HEK293 (cell line): ENCODE measurements at regions not wholly inside any gene's neighbourhood (a gene's known extent, or its start where the extent isn't known, plus 50 kb on each side); places are given as distances from the start of the nearest gene placed in this dataset.

Experiments
- BCL11A ChIP-seq: fragments of 450-650 bp; formaldehyde crosslinking; IDR thresholded peaks from 2 replicates; pipeline ENCODE4 v1.5.1; 2016; ENCODE audit warnings: low read depth, missing biosample characterization, missing genetic modification characterization
- CTCF ChIP-seq: fragments of 450-650 bp; formaldehyde crosslinking; IDR thresholded peaks from 2 replicates; pipeline ENCODE4 v1.5.1; 2016; ENCODE audit warnings: missing biosample characterization, missing genetic modification characterization
- GLI4 ChIP-seq: fragments of 450-650 bp; formaldehyde crosslinking; IDR thresholded peaks from 2 replicates; pipeline ENCODE4 v1.5.1; 2016; ENCODE audit warnings: missing biosample characterization, missing genetic modification characterization
- HOXD13 ChIP-seq: sonication (generic); formaldehyde crosslinking; IDR thresholded peaks from 2 replicates; pipeline ENCODE4 v1.8.0; 2022; ENCODE audit warnings: missing genetic modification reagents, borderline replicate concordance
- OVOL3 ChIP-seq: fragments of 450-650 bp; formaldehyde crosslinking; IDR thresholded peaks from 2 replicates; pipeline ENCODE4 v1.5.1; 2016; ENCODE audit warnings: missing biosample characterization, missing genetic modification characterization
- PRDM1 ChIP-seq: fragments of 450-650 bp; formaldehyde crosslinking; IDR thresholded peaks from 2 replicates; pipeline ENCODE4; 2016; ENCODE audit warnings: missing biosample characterization, missing genetic modification characterization
- PRDM10 ChIP-seq: fragments of 450-650 bp; formaldehyde crosslinking; IDR thresholded peaks from 2 replicates; pipeline ENCODE4 v1.5.1; 2016; ENCODE audit warnings: missing biosample characterization, missing genetic modification characterization
- ZBTB21 ChIP-seq: fragments of 450-650 bp; formaldehyde crosslinking; IDR thresholded peaks from 2 replicates; pipeline ENCODE4 v1.5.1; 2017; ENCODE audit warnings: missing biosample characterization, missing genetic modification characterization
- ZNF114 ChIP-seq: fragments of 450-650 bp; formaldehyde crosslinking; IDR thresholded peaks from 2 replicates; pipeline ENCODE4 v1.5.0; 2017; ENCODE audit warnings: missing biosample characterization, missing genetic modification characterization
- ZNF121 ChIP-seq: fragments of 450-650 bp; formaldehyde crosslinking; IDR thresholded peaks from 2 replicates; pipeline ENCODE4 v1.5.1; 2016; ENCODE audit warnings: missing biosample characterization, missing genetic modification characterization
- ZNF133 ChIP-seq: fragments of 450-650 bp; formaldehyde crosslinking; IDR thresholded peaks from 2 replicates; pipeline ENCODE4 v1.5.1; 2016; ENCODE audit warnings: missing biosample characterization, missing genetic modification characterization
- ZNF138 ChIP-seq: fragments of 450-650 bp; formaldehyde crosslinking; IDR thresholded peaks from 2 replicates; pipeline ENCODE4 v1.5.1; 2016; ENCODE audit warnings: missing biosample characterization, missing genetic modification characterization, borderline replicate concordance
- ZNF140 ChIP-seq: fragments of 450-650 bp; formaldehyde crosslinking; IDR thresholded peaks from 2 replicates; pipeline ENCODE4 v1.5.1; 2016; ENCODE audit warnings: missing biosample characterization, missing genetic modification characterization
- ZNF19 ChIP-seq: fragments of 450-650 bp; formaldehyde crosslinking; IDR thresholded peaks from 2 replicates; pipeline ENCODE4; 2016; ENCODE audit warnings: missing biosample characterization, missing genetic modification characterization, low read depth
- ZNF214 ChIP-seq: fragments of 450-650 bp; formaldehyde crosslinking; IDR thresholded peaks from 2 replicates; pipeline ENCODE4 v1.5.1; 2017; ENCODE audit warnings: missing biosample characterization, mild to moderate bottlenecking, missing genetic modification characterization, borderline replicate concordance
- ZNF24 ChIP-seq: fragments of 450-650 bp; formaldehyde crosslinking; IDR thresholded peaks from 2 replicates; pipeline ENCODE4 v1.5.1; 2016; ENCODE audit warnings: missing biosample characterization, missing genetic modification characterization
- ZNF292 ChIP-seq: fragments of 450-650 bp; formaldehyde crosslinking; IDR thresholded peaks from 2 replicates; pipeline ENCODE4 v1.5.1; 2016; ENCODE audit warnings: low read depth, missing biosample characterization, missing genetic modification characterization, borderline replicate concordance
- ZNF391 ChIP-seq: fragments of 450-650 bp; formaldehyde crosslinking; IDR thresholded peaks from 2 replicates; pipeline ENCODE4 v1.5.1; 2016; ENCODE audit warnings: low read depth, missing biosample characterization, missing genetic modification characterization, borderline replicate concordance
- ZNF501 ChIP-seq: fragments of 450-650 bp; formaldehyde crosslinking; IDR thresholded peaks from 2 replicates; pipeline ENCODE4 v1.5.1; 2016; ENCODE audit warnings: missing biosample characterization, missing genetic modification characterization
- ZNF514 ChIP-seq: fragments of 450-650 bp; formaldehyde crosslinking; IDR thresholded peaks from 2 replicates; pipeline ENCODE4 v1.5.1; 2016; ENCODE audit warnings: missing biosample characterization, missing genetic modification characterization
- ZNF529 ChIP-seq: fragments of 450-650 bp; formaldehyde crosslinking; IDR thresholded peaks from 2 replicates; pipeline ENCODE4 v1.5.1; 2017; ENCODE audit warnings: missing genetic modification characterization, missing biosample characterization; ENCODE audit not compliant: insufficient replicate concordance
- ZNF560 ChIP-seq: fragments of 450-650 bp; formaldehyde crosslinking; IDR thresholded peaks from 2 replicates; pipeline ENCODE4 v1.5.1; 2017; ENCODE audit warnings: missing biosample characterization, missing genetic modification characterization, borderline replicate concordance
- ZNF585B ChIP-seq: fragments of 450-650 bp; formaldehyde crosslinking; IDR thresholded peaks from 2 replicates; pipeline ENCODE4 v1.5.1; 2016; ENCODE audit warnings: missing biosample characterization, missing genetic modification characterization
- ZNF596 ChIP-seq: fragments of 450-650 bp; IDR thresholded peaks from 2 replicates; pipeline ENCODE4 v1.5.0; 2018; ENCODE audit warnings: missing biosample characterization, mild to moderate bottlenecking, missing genetic modification characterization, moderate library complexity
- ZNF600 ChIP-seq: fragments of 450-650 bp; formaldehyde crosslinking; IDR thresholded peaks from 2 replicates; pipeline ENCODE4 v1.5.1; 2016; ENCODE audit warnings: missing biosample characterization, missing genetic modification characterization
- ZNF610 ChIP-seq: fragments of 450-650 bp; formaldehyde crosslinking; IDR thresholded peaks from 2 replicates; pipeline ENCODE4 v1.5.1; 2016; ENCODE audit warnings: missing biosample characterization, missing genetic modification characterization, borderline replicate concordance
- ZNF629 ChIP-seq: fragments of 450-650 bp; formaldehyde crosslinking; IDR thresholded peaks from 2 replicates; pipeline ENCODE4 v1.5.1; 2017; ENCODE audit warnings: missing biosample characterization, missing genetic modification characterization
- TF ChIP-seq, protein P1 (sequence below): fragments of 450-650 bp; formaldehyde crosslinking; IDR thresholded peaks from 2 replicates; pipeline ENCODE4 v1.5.1; 2016; ENCODE audit warnings: missing biosample characterization, missing genetic modification characterization
- TF ChIP-seq, protein P2 (sequence below): fragments of 450-650 bp; formaldehyde crosslinking; IDR thresholded peaks from 2 replicates; pipeline ENCODE4 v1.5.1; 2017; ENCODE audit warnings: missing biosample characterization, mild to moderate bottlenecking, missing genetic modification characterization, moderate library complexity
- TF ChIP-seq, protein P3 (sequence below): fragments of 450-650 bp; formaldehyde crosslinking; IDR thresholded peaks from 2 replicates; pipeline ENCODE4 v1.5.1; 2017; ENCODE audit warnings: missing biosample characterization, missing genetic modification characterization

- TF ChIP-seq ZNF610 (tag by site-specific recombination) (no peak), ZNF140 (tag by site-specific recombination) (no peak), BCL11A (peak; percentile 16; the same call in 1 of the 2 replicates), ZNF501 (tag by site-specific recombination) (peak; percentile 51; the same call in 1 of the 2 replicates), ZNF214 (tag by site-specific recombination) (no peak), ZNF560 (tag by site-specific recombination) (no peak), ZNF600 (tag by site-specific recombination) (no peak), ZNF514 (tag by site-specific recombination) (no peak), PRDM10 (no peak; the same call in none of the 2 replicates), ZNF292 (no peak), ZNF629 (tag by site-specific recombination) (peak; percentile 58), ZNF596 (peak; percentile 60), HOXD13 (CRISPR knock-in tag) (no peak), ZNF529 (tag by site-specific recombination) (no peak), ZNF133 (tag by site-specific recombination) (no peak), CTCF (tag by site-specific recombination) (no peak), ZNF138 (no peak), ZNF114 (tag by site-specific recombination) (no peak), ZNF391 (tag by site-specific recombination) (peak; percentile 26; the same call in 1 of the 2 replicates), ZBTB21 (no peak), GLI4 (no peak), ZNF585B (tag by site-specific recombination) (no peak), ZNF19 (tag by site-specific recombination) (no peak), PRDM1 (tag by site-specific recombination) (no peak), OVOL3 (peak; percentile 4; the same call in 1 of the 2 replicates), ZNF121 (tag by site-specific recombination) (no peak), ZNF24 (tag by site-specific recombination) (peak; percentile 67; the same call in 1 of the 2 replicates)
- TF ChIP-seq, protein P1, sequence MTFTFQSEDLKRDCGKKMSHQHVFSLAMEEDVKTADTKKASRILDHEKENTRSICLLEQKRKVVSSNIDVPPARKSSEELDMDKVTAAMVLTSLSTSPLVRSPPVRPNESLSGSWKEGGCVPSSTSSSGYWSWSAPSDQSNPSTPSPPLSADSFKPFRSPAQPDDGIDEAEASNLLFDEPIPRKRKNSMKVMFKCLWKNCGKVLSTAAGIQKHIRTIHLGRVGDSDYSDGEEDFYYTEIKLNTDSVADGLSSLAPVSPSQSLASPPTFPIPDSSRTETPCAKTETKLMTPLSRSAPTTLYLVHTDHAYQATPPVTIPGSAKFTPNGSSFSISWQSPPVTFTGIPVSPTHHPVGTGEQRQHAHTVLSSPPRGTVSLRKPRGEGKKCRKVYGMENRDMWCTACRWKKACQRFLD (tag by site-specific recombination) = no peak
- TF ChIP-seq, protein P2, sequence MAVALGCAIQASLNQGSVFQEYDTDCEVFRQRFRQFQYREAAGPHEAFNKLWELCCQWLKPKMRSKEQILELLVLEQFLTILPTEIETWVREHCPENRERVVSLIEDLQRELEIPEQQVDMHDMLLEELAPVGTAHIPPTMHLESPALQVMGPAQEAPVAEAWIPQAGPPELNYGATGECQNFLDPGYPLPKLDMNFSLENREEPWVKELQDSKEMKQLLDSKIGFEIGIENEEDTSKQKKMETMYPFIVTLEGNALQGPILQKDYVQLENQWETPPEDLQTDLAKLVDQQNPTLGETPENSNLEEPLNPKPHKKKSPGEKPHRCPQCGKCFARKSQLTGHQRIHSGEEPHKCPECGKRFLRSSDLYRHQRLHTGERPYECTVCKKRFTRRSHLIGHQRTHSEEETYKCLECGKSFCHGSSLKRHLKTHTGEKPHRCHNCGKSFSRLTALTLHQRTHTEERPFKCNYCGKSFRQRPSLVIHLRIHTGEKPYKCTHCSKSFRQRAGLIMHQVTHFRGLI (tag by site-specific recombination) = no peak
- TF ChIP-seq, protein P3, sequence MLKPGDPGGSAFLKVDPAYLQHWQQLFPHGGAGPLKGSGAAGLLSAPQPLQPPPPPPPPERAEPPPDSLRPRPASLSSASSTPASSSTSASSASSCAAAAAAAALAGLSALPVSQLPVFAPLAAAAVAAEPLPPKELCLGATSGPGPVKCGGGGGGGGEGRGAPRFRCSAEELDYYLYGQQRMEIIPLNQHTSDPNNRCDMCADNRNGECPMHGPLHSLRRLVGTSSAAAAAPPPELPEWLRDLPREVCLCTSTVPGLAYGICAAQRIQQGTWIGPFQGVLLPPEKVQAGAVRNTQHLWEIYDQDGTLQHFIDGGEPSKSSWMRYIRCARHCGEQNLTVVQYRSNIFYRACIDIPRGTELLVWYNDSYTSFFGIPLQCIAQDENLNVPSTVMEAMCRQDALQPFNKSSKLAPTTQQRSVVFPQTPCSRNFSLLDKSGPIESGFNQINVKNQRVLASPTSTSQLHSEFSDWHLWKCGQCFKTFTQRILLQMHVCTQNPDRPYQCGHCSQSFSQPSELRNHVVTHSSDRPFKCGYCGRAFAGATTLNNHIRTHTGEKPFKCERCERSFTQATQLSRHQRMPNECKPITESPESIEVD (tag by site-specific recombination) = peak; percentile 61; the same call in 1 of the 2 replicates
Measured at GRCh38 chr2:215619022-215619958, 183.4 kb upstream of the FN1 start (continued).
